ENCODE measurements at regions not wholly inside any gene's neighbourhood (a gene's known extent, or its start where the extent isn't known, plus 50 kb on each side); places are given as distances from the start of the nearest gene placed in this dataset.
A peak's percentile ranks its signal among the peaks of the same experiment; 100 is the strongest.

DNA sequence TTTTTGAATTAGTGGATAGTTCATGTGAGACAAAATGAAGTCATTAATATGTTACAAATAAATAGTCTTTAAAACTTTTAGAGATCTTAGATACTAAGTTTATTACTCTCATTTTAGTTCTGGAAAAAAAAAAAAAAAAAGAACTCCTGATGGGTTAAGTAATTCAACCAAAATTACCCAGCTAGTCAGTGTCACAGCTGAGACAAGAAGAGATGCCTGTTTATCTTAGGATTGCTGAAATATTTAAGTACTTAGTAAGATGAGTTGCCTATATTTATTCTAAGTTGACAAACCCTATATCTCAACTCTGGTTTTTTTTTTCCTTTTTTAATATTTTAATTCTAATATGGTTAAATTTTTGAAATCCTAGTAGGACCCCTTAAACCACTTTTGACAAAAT lies 781.0 kb upstream of the LRRN3 start:
- ChIA-PET POLR2A (ENCODE audit: unreplicated experiment) (interaction anchor here (0.7 kb wide), 1 partner anchor 1217 kb away, joined by 5 read pairs; no protein-coding TSS in a partner anchor), CTCF (interaction anchor here (0.6 kb wide), 1 partner anchor 159 kb away, joined by 7 read pairs; no protein-coding TSS in a partner anchor)
- peak overlapping the region; percentile 77 for H4K91ac ChIP-seq (ENCODE audit: insufficient read depth, low read depth, low read length)
- peak overlapping the region; percentile 39; the same call in 1 of the 3 replicates for H2BK15ac ChIP-seq (ENCODE audit: low read depth, low read length)
- peak overlapping the region; percentile 23; the same call in 1 of the 2 replicates for H3K4me2 ChIP-seq (ENCODE audit: low read depth, low read length)
- peak; percentile 72 for DNase-seq
- H3K4me1 ChIP-seq (ENCODE audit: control insufficient read depth, insufficient read depth, low read length), result peaks cover 6% of the 10 kb centered on the region
- no peaks in the 10 kb centered on the region for H4K20me1 ChIP-seq (ENCODE audit: insufficient read depth, low read length)
- peak overlapping the region; percentile 24; the same call in 1 of the 2 replicates for H3K18ac ChIP-seq (ENCODE audit: low read depth, low read length)
- H3K14ac ChIP-seq (replicated peaks; ENCODE audit: low read depth, low read length), result peak overlapping the region; percentile 64; the same call in 1 of the 2 replicates
- H3K9me3 ChIP-seq (ENCODE audit: control insufficient read depth, insufficient read depth, low read length), result no peaks in the 10 kb centered on the region
- H3K27me3 ChIP-seq (ENCODE audit: control insufficient read depth, insufficient read depth, low read length), result no peaks in the 10 kb centered on the region
- dilution Hi-C loops (cut with HindIII; ENCODE audit: low sequenced_read_pairs, unreplicated experiment), result no loop called here
- intact Hi-C loops (cut with micrococcal nuclease), result loop anchor here (5.0 kb wide), 1 partner anchor 222 kb away; no protein-coding TSS in a partner anchor
- H2BK20ac ChIP-seq (ENCODE audit: low read depth, low read length), result peak overlapping the region; percentile 90
- H3K56ac ChIP-seq (ENCODE audit: extremely low read depth, insufficient read depth, low read length), result peak overlapping the region; percentile 57; the same call in 1 of the 2 replicates
- H3K27ac ChIP-seq (ENCODE audit: insufficient read depth, low read length), result peak overlapping the region; percentile 68; the same call in 1 of the 2 replicates
- peaks cover 10% of the 10 kb centered on the region for H3K9me1 ChIP-seq (ENCODE audit: insufficient read depth, low read length)
- no peak overlapping the region for H3K4me3 ChIP-seq (ENCODE audit: insufficient read depth, low read depth, low read length)
- peak overlapping the region; percentile 98 for H2BK120ac ChIP-seq (ENCODE audit: low read depth, low read length)
- no peak overlapping the region for H2AK9ac ChIP-seq (replicated peaks; ENCODE audit: low read depth, low read length, poor library complexity)
- H2BK5ac ChIP-seq (ENCODE audit: low read depth, low read length, poor library complexity, severe bottlenecking), result peak overlapping the region; percentile 89
- TF ChIP-seq CEBPB (IDR thresholded peaks at IDR 0.05; ENCODE audit: low read depth, low read length) (no peak), NFE2L2 (IDR thresholded peaks at IDR 0.05; ENCODE audit: low read depth, low read length) (no peak), CHD1 (IDR thresholded peaks at IDR 0.05; ENCODE audit: low read depth, low read length) (no peak), BHLHE40 (IDR thresholded peaks at IDR 0.05; ENCODE audit: low read depth, low read length) (no peak), RFX5 (IDR thresholded peaks at IDR 0.05; ENCODE audit: low read depth, low read length) (no peak), POLR2A (IDR thresholded peaks at IDR 0.05; ENCODE audit: low read depth, low read length) (no peak), RAD21 (IDR thresholded peaks at IDR 0.05; ENCODE audit: low read length) (no peak), MXI1 (IDR thresholded peaks at IDR 0.05; ENCODE audit: borderline replicate concordance, low read depth, low read length) (no peak), RCOR1 (IDR thresholded peaks at IDR 0.05; ENCODE audit: insufficient replicate concordance, low read length) (no peak), MAFK (IDR thresholded peaks at IDR 0.05; ENCODE audit: low read depth, low read length) (no peak), SMC3 (IDR thresholded peaks at IDR 0.05; ENCODE audit: low read depth, low read length) (no peak), FOS (IDR thresholded peaks at IDR 0.05; ENCODE audit: low read depth, low read length) (no peak), MAZ (IDR thresholded peaks at IDR 0.05; ENCODE audit: borderline replicate concordance, low read depth, low read length) (no peak)
- TF ChIP-seq, protein P1, sequence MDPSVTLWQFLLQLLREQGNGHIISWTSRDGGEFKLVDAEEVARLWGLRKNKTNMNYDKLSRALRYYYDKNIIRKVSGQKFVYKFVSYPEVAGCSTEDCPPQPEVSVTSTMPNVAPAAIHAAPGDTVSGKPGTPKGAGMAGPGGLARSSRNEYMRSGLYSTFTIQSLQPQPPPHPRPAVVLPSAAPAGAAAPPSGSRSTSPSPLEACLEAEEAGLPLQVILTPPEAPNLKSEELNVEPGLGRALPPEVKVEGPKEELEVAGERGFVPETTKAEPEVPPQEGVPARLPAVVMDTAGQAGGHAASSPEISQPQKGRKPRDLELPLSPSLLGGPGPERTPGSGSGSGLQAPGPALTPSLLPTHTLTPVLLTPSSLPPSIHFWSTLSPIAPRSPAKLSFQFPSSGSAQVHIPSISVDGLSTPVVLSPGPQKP (IDR thresholded peaks at IDR 0.05; ENCODE audit: borderline replicate concordance, low read depth, low read length), result no peak
- TF ChIP-seq, protein P2, sequence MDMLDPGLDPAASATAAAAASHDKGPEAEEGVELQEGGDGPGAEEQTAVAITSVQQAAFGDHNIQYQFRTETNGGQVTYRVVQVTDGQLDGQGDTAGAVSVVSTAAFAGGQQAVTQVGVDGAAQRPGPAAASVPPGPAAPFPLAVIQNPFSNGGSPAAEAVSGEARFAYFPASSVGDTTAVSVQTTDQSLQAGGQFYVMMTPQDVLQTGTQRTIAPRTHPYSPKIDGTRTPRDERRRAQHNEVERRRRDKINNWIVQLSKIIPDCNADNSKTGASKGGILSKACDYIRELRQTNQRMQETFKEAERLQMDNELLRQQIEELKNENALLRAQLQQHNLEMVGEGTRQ (IDR thresholded peaks at IDR 0.05; ENCODE audit: low read depth, low read length), result no peak
- TF ChIP-seq, protein P3, sequence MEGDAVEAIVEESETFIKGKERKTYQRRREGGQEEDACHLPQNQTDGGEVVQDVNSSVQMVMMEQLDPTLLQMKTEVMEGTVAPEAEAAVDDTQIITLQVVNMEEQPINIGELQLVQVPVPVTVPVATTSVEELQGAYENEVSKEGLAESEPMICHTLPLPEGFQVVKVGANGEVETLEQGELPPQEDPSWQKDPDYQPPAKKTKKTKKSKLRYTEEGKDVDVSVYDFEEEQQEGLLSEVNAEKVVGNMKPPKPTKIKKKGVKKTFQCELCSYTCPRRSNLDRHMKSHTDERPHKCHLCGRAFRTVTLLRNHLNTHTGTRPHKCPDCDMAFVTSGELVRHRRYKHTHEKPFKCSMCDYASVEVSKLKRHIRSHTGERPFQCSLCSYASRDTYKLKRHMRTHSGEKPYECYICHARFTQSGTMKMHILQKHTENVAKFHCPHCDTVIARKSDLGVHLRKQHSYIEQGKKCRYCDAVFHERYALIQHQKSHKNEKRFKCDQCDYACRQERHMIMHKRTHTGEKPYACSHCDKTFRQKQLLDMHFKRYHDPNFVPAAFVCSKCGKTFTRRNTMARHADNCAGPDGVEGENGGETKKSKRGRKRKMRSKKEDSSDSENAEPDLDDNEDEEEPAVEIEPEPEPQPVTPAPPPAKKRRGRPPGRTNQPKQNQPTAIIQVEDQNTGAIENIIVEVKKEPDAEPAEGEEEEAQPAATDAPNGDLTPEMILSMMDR (conservative IDR thresholded peaks at IDR 0.05; ENCODE audit: low read depth, low read length), result no peak
- H3K4ac ChIP-seq (ENCODE audit: low read depth, low read length), result peak overlapping the region; percentile 98; the same call in 1 of the 2 replicates
- in situ Hi-C loops (cut with MboI; ENCODE audit: low sequenced_read_pairs), result no loop called here
- H3K9ac ChIP-seq (ENCODE audit: low read depth, low read length), result no peak overlapping the region
- peak; percentile 79 for ATAC-seq (ENCODE audit: low read depth)
- H3K79me1 ChIP-seq (ENCODE audit: low read depth in 1 of 2, low read length in 2 of 2), result no peaks in the 10 kb centered on the region
- H3K36me3 ChIP-seq (ENCODE audit: control insufficient read depth, insufficient read depth, low read length), result no peaks in the 10 kb centered on the region
- H3K23ac ChIP-seq (ENCODE audit: low read depth, low read length), result peak overlapping the region; percentile 67; the same call in 1 of the 2 replicates
- no TSS peak for BruUV-seq (replicated peaks)
- H4K8ac ChIP-seq (ENCODE audit: low read depth in 2 of 2, low read length in 2 of 2), result peak overlapping the region; percentile 61 to 81
- H4K5ac ChIP-seq (ENCODE audit: low read depth, low read length), result no peak overlapping the region
- H2AFZ ChIP-seq (replicated peaks; ENCODE audit: low read length, poor library complexity), result no peak overlapping the region
- no peak overlapping the region; the same call in 1 of the 2 replicates for H2AK5ac ChIP-seq (ENCODE audit: low read depth, low read length)
